ENCODE measurements at regions not wholly inside any gene's neighbourhood (a gene's known extent, or its start where the extent isn't known, plus 50 kb on each side); places are given as distances from the start of the nearest gene placed in this dataset.

DNA sequence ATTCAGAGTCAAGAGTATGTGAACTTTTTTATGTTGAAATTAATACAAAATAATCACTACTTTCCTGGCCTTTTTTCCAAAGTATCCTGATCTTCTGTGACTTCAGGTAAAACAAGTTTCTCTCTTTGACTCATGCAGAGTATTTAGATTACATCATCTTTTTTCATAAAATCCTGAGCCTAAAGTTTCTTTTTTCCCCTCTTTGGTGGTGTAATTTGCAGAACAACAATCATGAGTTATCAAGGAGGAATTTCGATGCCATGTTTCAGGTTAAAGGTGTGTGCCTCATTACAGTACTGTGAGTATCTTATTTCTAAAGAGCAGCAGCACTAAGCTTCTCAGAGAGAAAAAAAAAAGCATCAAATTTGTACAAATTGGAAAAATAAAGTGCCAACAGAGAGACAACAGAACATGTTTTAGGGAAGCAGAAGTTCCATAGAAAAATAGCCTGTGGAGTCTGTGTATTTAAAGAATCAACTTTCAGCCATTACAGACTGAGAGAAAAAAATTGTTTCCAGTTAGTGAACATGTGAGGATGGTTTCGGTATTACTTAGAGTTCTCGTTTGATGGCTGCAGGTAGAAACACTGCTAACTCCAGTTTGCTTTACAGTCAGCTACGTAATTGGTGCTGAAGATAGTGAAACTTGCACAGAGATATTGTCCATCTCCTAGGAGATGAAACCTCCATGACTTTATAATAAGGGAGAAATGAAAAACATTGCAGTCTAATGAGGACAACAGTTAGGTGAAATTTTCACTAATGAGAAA lies 78.1 kb upstream of the PCDH9 start:
- no peak for ATAC-seq
- intact Hi-C loops (cut with DNase I), result no loop called here
- Histone ChIP-seq H3K4me3 (no peak overlapping the region), H3K27ac (no peak overlapping the region), H3K36me3 (no peaks in the 10 kb centered on the region), H3K27me3 (no peaks in the 10 kb centered on the region), H3K4me1 (no peaks in the 10 kb centered on the region), H3K9me3 (no peaks in the 10 kb centered on the region)
- 83 to 88% (median 85%) methylated on average over 4 of the region's 4 CpGs for WGBS, 4 donors
- no peak for TF ChIP-seq POLR2A (IDR thresholded peaks at IDR 0.05)
- no peak for TF ChIP-seq CTCF (IDR thresholded peaks at IDR 0.05)
- DNase-seq, result no peak

- no peaks in the 10 kb centered on the region for H3K27me3 ChIP-seq
- DNase-seq (no peak), ATAC-seq (no peak)
- intact Hi-C loops (cut with DNase I), result no loop called here
- no peaks in the 10 kb centered on the region for H3K4me1 ChIP-seq
- TF ChIP-seq POLR2A (IDR thresholded peaks at IDR 0.05) (no peak), CTCF (IDR thresholded peaks at IDR 0.05) (no peak)
- H3K9me3 ChIP-seq, result no peaks in the 10 kb centered on the region
- 73 to 89% (median 84%) methylated on average over 1 of the region's 1 CpG for WGBS, 4 donors
- no peaks in the 10 kb centered on the region for H3K36me3 ChIP-seq
- no peak overlapping the region for H3K4me3 ChIP-seq
- H3K27ac ChIP-seq, result no peak overlapping the region
These were observed 76.6 kb upstream of the PCDH9 start for GRCh38 chr13:67306742-67307141.

DNA sequence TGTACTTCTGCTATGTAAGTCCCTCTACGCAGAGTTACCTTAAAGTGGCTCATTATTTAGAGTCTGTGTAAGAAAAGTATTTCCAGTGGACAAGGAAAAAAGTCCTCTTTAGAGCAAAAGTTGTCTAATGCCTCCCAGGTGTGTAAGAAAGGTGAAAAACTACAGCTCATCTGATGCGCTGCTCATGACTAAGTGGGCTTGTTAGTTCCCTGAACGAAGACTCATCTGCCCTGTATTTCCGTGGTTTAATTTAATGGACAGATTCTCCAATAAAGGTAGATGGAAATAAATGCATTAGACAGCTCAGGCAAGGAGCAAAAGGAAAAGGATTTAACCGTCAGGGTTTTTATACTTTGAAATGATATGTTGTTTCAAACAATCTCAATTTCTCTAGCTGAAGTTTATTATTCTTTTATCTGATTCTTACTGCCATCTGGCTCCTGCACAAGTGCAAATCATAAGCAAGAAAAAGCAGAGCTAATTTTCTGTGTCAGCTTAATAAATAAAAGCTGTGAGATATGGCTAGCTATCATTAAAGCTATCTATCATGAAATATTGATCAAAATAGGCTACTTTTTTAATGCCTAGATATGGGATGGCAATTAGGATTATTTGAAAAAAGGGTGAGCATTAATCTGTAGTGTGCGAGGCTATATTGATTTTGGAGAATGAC lies 73.7 kb upstream of the PCDH9 start:
- Histone ChIP-seq H3K4me3 (no peak overlapping the region), H3K27me3 (no peaks in the 10 kb centered on the region), H3K36me3 (no peaks in the 10 kb centered on the region), H3K27ac (no peak overlapping the region), H3K9me3 (no peaks in the 10 kb centered on the region), H3K4me1 (no peaks in the 10 kb centered on the region)
- 70 to 79% (median 76%) methylated on average over 6 of the region's 6 CpGs for WGBS, 4 donors
- intact Hi-C loops (cut with DNase I), result no loop called here
- ATAC-seq (no peak), DNase-seq (no peak)
- TF ChIP-seq POLR2A (IDR thresholded peaks at IDR 0.05) (no peak), CTCF (IDR thresholded peaks at IDR 0.05) (no peak)

DNA sequence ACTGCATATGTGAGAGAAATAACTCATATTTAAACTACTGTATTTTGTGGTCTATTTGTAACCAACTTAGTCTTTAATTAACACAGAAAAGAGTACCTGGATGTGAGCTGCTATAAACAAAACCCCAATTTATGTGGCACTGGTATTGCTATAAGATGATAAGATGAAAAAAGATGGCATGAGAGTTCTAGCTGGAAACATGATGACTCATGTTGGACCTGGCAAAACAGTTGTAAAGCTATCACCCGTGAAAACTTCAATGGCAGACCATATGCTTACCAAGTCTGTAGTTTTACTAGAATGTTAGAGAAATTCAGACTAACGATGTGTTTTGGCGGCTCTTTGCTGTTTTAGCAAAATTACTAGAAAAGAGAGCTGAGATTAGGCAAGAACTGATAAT lies 69.6 kb upstream of the PCDH9 start:
- no peak for ATAC-seq
- WGBS, 4 donors, result 86 to 95% (median 93%) methylated on average over 3 of the region's 3 CpGs
- no peaks in the 10 kb centered on the region for H3K36me3 ChIP-seq
- DNase-seq, result no peak
- TF ChIP-seq POLR2A (IDR thresholded peaks at IDR 0.05) (no peak), CTCF (IDR thresholded peaks at IDR 0.05) (no peak)
- no peaks in the 10 kb centered on the region for H3K4me1 ChIP-seq
- H3K9me3 ChIP-seq, result no peaks in the 10 kb centered on the region
- no peak overlapping the region for H3K27ac ChIP-seq
- H3K27me3 ChIP-seq, result no peaks in the 10 kb centered on the region
- no peak overlapping the region for H3K4me3 ChIP-seq
- intact Hi-C loops (cut with DNase I), result no loop called here

Data from heart left ventricle (tissue), 16 donors.